Neuron (in vitro differentiated cells): ENCODE measurements at regions not wholly inside any gene's neighbourhood (a gene's known extent, or its start where the extent isn't known, plus 50 kb on each side); places are given as distances from the start of the nearest gene placed in this dataset.

Source experiments
- H2AFZ ChIP-seq: one replicate; pipeline ENCODE4 v1.6.1; 2013; ENCODE audit warnings: low read depth, mild to moderate bottlenecking, inconsistent platforms, low read length, moderate library complexity
- H3K27me3 ChIP-seq: one replicate; pipeline ENCODE4 v1.6.1; 2013; ENCODE audit warnings: low read length; ENCODE audit not compliant: insufficient read depth
- H3K36me3 ChIP-seq: one replicate; pipeline ENCODE4 v1.6.1; 2013; ENCODE audit warnings: low read length; ENCODE audit not compliant: insufficient read depth
- H3K4me1 ChIP-seq: one replicate; pipeline ENCODE4 v1.6.1; 2013; ENCODE audit warnings: low read length; ENCODE audit not compliant: insufficient read depth
- H3K4me3 ChIP-seq: 2 replicates; pipeline ENCODE4 v1.5.1; 2013; ENCODE audit warnings: mild to moderate bottlenecking, low read length, moderate library complexity
- H3K9me3 ChIP-seq: one replicate; pipeline ENCODE4 v1.6.1; 2013; ENCODE audit warnings: low read length

- no peak overlapping the region for H2AFZ ChIP-seq
- H3K36me3 ChIP-seq: no peaks in the 10 kb centered on the region
- no peak overlapping the region for H3K4me3 ChIP-seq
- H3K4me1 ChIP-seq: no peaks in the 10 kb centered on the region
- no peaks in the 10 kb centered on the region for H3K27me3 ChIP-seq
- no peaks in the 10 kb centered on the region for H3K9me3 ChIP-seq
These were observed 89.1 kb downstream of the FAM76B start for GRCh38 chr11:95700471-95700817.

DNA sequence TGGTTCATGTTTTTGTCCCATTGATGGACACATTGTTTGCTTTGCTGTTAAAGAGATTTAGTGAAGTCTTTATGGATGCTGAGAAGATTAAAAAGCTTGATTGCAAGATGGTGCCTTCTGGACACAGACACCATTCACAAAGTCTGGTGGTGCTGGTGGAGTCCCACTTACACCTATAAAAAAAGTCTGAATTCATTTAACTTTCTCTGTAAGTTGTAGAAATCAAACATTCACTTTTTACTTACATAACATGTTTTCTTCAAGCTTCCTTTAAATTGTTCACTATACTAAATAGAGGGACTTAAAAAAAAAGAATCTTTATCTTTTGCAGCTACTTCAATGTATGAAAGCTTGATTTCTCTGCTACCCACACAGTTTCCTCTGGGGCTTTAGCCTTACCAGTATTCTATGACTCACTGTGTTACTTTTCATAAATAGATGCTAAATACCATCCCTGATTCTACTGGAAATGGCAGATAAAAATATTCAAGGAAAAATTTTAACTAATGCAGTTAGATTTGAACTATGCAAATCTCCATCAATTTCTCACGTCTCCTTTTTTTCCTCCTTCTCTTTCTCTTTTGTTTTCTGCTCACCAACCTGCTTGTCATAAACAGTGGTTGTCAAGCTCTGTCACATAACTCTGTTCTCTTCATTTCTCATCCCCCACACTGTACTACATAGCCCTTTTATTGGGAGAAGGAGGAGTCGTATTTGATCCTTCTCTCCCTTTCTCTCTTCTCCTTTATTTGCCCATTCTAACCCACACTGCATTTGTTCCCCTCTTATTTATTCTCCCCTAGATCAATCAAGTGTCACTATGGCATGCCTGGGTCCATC lies 89.7 kb downstream of the FAM76B start:
- no peaks in the 10 kb centered on the region for H3K36me3 ChIP-seq
- no peaks in the 10 kb centered on the region for H3K4me1 ChIP-seq
- H3K9me3 ChIP-seq: no peaks in the 10 kb centered on the region
- H3K27me3 ChIP-seq: no peaks in the 10 kb centered on the region
- H3K4me3 ChIP-seq: no peak overlapping the region
- H2AFZ ChIP-seq: no peak overlapping the region

DNA sequence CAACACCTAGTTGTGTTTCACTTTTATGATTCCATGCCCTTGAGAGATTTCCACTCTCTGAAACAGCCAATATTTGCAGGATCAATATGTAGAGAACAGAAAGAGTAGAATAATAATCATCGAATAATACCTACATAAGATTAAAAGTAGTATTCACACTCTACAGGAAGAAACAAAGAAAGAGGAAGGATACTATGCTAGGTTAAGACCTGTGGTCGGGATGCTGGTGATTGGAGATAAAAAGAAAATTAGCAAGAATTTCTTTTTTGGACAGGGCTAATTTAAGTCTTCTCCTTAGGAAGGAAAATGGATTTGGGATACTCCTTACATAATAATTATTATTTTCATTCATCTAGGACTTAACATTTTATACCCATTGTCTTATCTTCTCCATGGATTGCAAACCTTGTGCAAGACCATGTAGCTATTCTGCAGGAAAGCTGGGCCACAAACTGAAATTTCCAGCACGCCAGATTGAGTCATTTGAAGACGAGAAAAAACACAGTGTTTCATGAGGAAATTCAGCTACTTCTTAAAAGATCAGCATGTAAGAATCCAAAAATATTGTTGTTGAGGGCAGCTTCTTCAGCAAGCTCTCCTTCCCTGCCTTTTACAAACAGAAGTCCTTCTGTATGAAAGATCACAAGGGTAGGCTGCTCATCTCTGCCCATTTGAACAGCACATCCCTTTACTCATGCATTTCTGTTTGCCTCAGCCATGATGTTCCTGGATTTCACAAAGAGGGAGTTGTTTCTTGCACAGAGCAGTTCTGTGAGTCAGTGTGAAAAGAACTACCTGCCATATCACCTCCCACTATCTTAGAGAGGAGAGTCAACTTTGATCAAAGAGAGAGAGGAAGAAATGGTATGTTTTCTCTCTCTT lies 90.7 kb downstream of the FAM76B start:
- no peaks in the 10 kb centered on the region for H3K9me3 ChIP-seq
- no peaks in the 10 kb centered on the region for H3K4me1 ChIP-seq
- no peak overlapping the region for H3K4me3 ChIP-seq
- H3K36me3 ChIP-seq: no peaks in the 10 kb centered on the region
- no peaks in the 10 kb centered on the region for H3K27me3 ChIP-seq
- no peak overlapping the region for H2AFZ ChIP-seq

- H3K36me3 ChIP-seq: no peaks in the 10 kb centered on the region
- H3K9me3 ChIP-seq: no peaks in the 10 kb centered on the region
- H3K27me3 ChIP-seq: no peaks in the 10 kb centered on the region
- H2AFZ ChIP-seq: no peak overlapping the region
- H3K4me3 ChIP-seq: no peak overlapping the region
- no peaks in the 10 kb centered on the region for H3K4me1 ChIP-seq
These were observed 91.8 kb downstream of the FAM76B start for GRCh38 chr11:95697614-95698408.

GRCh38 chr11:95695181-95695580 lies 94.4 kb downstream of the FAM76B start:
- H3K27me3 ChIP-seq: peaks cover 3% of the 10 kb centered on the region
- H3K36me3 ChIP-seq: no peaks in the 10 kb centered on the region
- H3K4me3 ChIP-seq: no peak overlapping the region
- H2AFZ ChIP-seq: no peak overlapping the region
- H3K9me3 ChIP-seq: no peaks in the 10 kb centered on the region
- H3K4me1 ChIP-seq: no peaks in the 10 kb centered on the region

- Histone ChIP-seq H3K4me3 (no peak overlapping the region), H3K36me3 (no peaks in the 10 kb centered on the region), H3K27me3 (peaks cover 3% of the 10 kb centered on the region), H3K4me1 (no peaks in the 10 kb centered on the region), H2AFZ (no peak overlapping the region), H3K9me3 (no peaks in the 10 kb centered on the region)
These were observed 96.3 kb downstream of the FAM76B start for GRCh38 chr11:95693298-95693697.

- Histone ChIP-seq H2AFZ (no peak overlapping the region), H3K9me3 (no peaks in the 10 kb centered on the region)
These were observed 96.9 kb downstream of the FAM76B start for GRCh38 chr11:95692526-95693260.

GRCh38 chr11:95690100-95690499 lies 99.5 kb downstream of the FAM76B start:
- Histone ChIP-seq H3K9me3 (no peaks in the 10 kb centered on the region), H3K27me3 (peaks cover 3% of the 10 kb centered on the region), H3K4me3 (no peak overlapping the region), H3K4me1 (no peaks in the 10 kb centered on the region), H3K36me3 (no peaks in the 10 kb centered on the region), H2AFZ (no peak overlapping the region)

More at GRCh38 chr11:95692526-95693260, 96.9 kb downstream of the FAM76B start:
- Histone ChIP-seq H3K4me3 (no peak overlapping the region), H3K36me3 (no peaks in the 10 kb centered on the region), H3K27me3 (peaks cover 3% of the 10 kb centered on the region), H3K4me1 (no peaks in the 10 kb centered on the region)

- Histone ChIP-seq H3K27me3 (peaks cover 3% of the 10 kb centered on the region), H2AFZ (no peak overlapping the region)
These were observed 100.9 kb downstream of the FAM76B start for GRCh38 chr11:95688501-95689222.

GRCh38 chr11:95688015-95688414 lies 101.6 kb downstream of the FAM76B start:
- H3K36me3 ChIP-seq: no peaks in the 10 kb centered on the region
- H3K27me3 ChIP-seq: peaks cover 3% of the 10 kb centered on the region

More at GRCh38 chr11:95688501-95689222, 100.9 kb downstream of the FAM76B start:
- Histone ChIP-seq H3K9me3 (no peaks in the 10 kb centered on the region), H3K4me1 (no peaks in the 10 kb centered on the region), H3K36me3 (no peaks in the 10 kb centered on the region), H3K4me3 (no peak overlapping the region)

GRCh38 chr11:95686265-95686664 lies 103.3 kb downstream of the FAM76B start:
- H3K9me3 ChIP-seq: no peaks in the 10 kb centered on the region
- H2AFZ ChIP-seq: no peak overlapping the region
- H3K4me3 ChIP-seq: no peak overlapping the region
- H3K27me3 ChIP-seq: peaks cover 3% of the 10 kb centered on the region
- no peaks in the 10 kb centered on the region for H3K36me3 ChIP-seq
- H3K4me1 ChIP-seq: no peaks in the 10 kb centered on the region

More at GRCh38 chr11:95688015-95688414, 101.6 kb downstream of the FAM76B start:
- Histone ChIP-seq H3K4me1 (no peaks in the 10 kb centered on the region), H3K4me3 (no peak overlapping the region), H2AFZ (no peak overlapping the region), H3K9me3 (no peaks in the 10 kb centered on the region)

DNA sequence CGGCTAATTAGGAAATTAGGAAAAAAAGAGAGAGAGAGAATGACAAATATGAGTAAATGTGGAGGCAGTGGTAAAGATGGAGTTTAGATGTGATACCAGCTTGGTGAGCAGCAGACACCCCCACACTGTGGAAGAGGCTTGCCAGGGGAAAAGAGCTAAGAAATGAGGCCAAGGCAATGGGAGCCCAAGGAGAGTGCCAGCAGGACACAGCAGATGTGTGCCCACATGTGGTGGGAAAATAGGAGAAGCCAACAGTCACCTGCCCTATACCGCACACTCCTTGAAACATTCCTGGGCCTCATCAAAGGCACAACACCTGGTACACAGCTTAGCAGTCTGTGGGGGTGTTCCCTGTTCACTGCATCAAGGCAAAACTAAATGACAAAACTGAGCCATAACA lies 104.9 kb downstream of the FAM76B start:
- H3K27me3 ChIP-seq: no peaks in the 10 kb centered on the region
- no peaks in the 10 kb centered on the region for H3K36me3 ChIP-seq
- no peak overlapping the region for H3K4me3 ChIP-seq
- no peak overlapping the region for H2AFZ ChIP-seq
- H3K4me1 ChIP-seq: no peaks in the 10 kb centered on the region
- no peaks in the 10 kb centered on the region for H3K9me3 ChIP-seq
